ENCODE measurements at regions not wholly inside any gene's neighbourhood (a gene's known extent, or its start where the extent isn't known, plus 50 kb on each side); places are given as distances from the start of the nearest gene placed in this dataset.

GRCh38 chr2:67772216-67773170 is 290.3 kb downstream of the C1D start:
- no peak for TF ChIP-seq CTCF (CRISPR knock-in tag; IDR thresholded peaks at IDR 0.05)
- no peak for TF ChIP-seq ZNF598 (CRISPR knock-in tag; IDR thresholded peaks at IDR 0.05; ENCODE audit: borderline replicate concordance)
- no peak for TF ChIP-seq WIZ (CRISPR knock-in tag; IDR thresholded peaks at IDR 0.05)
- TF ChIP-seq ZSCAN20 (CRISPR knock-in tag; IDR thresholded peaks at IDR 0.05; ENCODE audit: borderline replicate concordance): no peak
- no peak for TF ChIP-seq ESRRA (CRISPR knock-in tag; IDR thresholded peaks at IDR 0.05; ENCODE audit: low read depth)
